GM18519 (cell line): ENCODE measurements at regions not wholly inside any gene's neighbourhood (a gene's known extent, or its start where the extent isn't known, plus 50 kb on each side); places are given as distances from the start of the nearest gene placed in this dataset.

Experiments used
- ATAC-seq: cut with Tn5 transposase; IDR thresholded peaks from one replicate; pipeline ENCODE4 v1.9.1; 2021; ENCODE audit warnings: mild to moderate bottlenecking, moderate library complexity; ENCODE audit not compliant: unreplicated experiment, low FRiP score

- no peak for ATAC-seq
Observed at GRCh38 chr15:47445723-47446392, 271.4 kb upstream of the SEMA6D start.

GRCh38 chr15:47460795-47461573, 256.3 kb upstream of the SEMA6D start:
- ATAC-seq, result no peak

GRCh38 chr15:47461652-47462141, 255.6 kb upstream of the SEMA6D start:
- no peak for ATAC-seq

DNA sequence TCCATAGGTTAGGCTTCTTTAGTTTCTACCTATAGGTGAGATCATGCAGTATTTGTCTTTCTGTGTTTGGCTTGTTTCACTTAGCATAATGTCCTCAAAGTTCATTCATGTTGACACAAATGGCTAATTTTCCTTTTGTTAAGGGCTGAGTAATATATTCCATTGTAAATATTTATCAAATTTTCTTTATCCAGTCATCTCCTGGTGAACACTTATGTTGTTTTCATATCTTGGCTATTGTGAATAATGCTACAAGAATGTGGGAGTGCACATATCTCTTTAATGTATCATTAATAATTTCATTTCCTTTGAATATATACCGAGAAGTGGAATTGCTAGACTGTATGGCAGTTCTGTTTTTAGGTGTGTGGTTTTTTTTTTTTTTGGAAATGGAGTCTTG, 250.9 kb upstream of the SEMA6D start:
- no peak for ATAC-seq

DNA sequence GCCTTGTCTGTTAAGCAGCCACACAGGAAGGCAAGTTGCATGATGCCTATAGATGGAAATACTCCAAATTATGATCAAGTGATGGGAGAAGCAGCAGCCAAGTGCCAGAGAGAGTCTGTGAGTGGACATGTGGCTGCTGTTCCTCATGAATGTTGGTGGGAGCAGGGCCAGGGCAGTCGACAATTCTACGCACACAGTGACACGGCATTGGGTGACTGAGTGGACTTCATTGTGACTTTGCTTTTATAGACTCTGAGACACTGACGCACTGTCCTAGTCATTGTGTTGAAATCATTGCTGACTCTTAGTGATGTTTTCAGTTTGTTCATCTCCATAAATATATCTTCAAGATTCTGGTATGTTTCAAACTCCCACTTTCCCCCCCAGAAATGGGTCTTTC, 246.3 kb upstream of the SEMA6D start:
- ATAC-seq, result no peak

DNA sequence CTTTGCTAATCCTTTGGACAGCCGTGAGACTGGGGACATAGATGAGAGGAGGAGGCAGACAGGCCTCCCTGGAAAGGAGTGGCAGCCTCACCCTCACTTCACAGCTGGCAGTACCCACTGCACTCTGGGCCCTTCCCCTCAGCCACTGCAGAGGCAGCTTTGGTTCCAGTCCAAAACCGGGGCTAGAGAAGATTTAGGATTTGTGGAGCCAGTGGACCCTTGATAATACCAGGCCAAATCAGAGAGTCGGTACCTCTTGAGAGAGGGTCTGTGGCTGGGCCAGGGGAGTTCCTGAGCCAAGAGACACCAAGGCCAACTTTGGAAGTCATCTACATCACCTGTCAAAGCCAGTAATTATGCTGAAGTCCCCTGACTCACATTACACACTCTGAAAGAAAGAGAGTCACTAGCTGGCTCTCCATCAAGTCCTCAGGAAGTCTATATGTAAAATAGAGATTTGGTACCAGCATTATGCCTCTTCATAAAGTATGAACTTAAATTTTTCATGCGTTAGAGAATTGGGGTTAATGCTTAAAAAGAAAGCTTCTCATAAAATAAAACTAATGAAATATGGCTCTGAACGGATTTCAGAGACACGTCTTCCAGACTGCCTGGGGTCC, 244.1 kb upstream of the SEMA6D start:
- ATAC-seq, result no peak

GRCh38 chr15:47473832-47474231, 243.5 kb upstream of the SEMA6D start:
- no peak for ATAC-seq

DNA sequence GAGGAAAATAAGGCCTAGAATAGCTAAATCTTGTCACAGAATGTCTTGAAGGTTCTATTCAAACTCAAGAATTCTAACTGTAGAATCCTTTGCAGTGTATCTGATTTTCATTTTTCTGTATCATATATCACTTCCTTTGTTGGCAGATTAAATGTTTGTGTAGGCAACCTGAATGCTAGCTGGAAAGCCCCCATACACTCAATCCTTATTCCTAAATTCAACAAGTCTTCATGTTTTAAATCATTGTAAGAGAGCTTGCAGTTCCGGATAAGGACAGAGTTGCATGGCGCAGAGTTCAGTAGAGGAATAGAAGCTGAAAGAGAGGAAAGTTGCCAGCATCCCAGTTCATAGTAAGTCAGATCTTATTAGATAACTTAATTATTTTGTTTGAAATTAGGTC, 242.0 kb upstream of the SEMA6D start:
- no peak for ATAC-seq

- ATAC-seq, result no peak
Observed at GRCh38 chr15:47477341-47477740, 240.0 kb upstream of the SEMA6D start.

DNA sequence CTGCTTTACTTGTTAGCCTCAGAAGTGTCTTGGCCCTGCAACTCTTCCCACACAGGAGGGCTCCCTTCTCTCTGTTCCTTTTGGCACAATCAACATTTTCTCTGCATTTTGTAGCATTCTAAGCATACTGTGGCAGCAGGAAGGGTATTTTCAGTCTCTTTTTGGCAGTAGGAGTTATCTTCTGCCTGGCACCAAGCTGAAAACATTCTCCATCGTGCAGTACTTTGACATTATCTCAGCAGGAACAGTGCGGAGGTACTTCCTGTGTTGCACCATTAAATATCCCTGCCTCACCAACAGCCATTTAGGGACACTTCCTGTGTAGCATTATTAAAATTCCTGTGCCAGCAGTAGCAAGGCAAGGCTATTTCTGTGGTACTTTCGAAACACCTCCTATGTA, 233.2 kb upstream of the SEMA6D start:
- no peak for ATAC-seq

GRCh38 chr15:47484997-47485396, 232.3 kb upstream of the SEMA6D start:
- no peak for ATAC-seq

DNA sequence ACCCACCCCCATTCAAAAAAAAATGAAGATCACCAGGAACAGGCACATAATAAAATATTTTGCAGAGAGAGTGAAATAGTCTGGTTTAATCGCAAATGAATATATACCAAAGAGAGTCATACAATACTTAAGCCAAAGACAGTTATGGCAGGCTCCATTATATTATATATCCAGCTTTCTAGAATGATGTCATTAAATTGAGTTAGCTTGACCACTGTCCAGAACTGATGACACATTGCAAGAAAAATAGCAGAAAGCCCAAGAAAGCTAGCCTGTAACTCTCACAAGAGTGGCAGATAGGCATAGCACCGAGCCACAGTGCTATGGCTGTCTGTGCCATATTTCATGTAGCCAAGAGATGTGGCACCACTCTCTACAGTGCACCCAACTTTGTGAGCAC, 231.9 kb upstream of the SEMA6D start:
- ATAC-seq, result no peak

DNA sequence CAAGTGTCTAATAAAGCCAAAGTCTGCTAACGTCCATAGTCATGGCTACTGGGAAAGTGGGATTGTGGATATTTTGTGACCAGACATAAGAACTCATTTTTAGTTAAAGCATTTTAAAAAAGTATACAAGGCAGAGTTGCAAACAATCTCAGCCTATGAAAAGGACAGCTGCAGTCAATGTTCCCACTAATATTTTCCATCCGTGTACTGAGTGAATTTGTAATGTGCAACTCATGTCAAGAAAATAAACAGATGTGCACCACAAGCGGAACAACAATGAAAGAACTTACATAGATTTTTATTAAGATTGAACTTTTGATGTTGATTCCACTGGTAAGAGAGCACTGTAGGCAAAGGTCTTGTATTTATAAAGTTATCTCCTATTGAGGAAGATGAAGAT, 231.3 kb upstream of the SEMA6D start:
- ATAC-seq, result no peak

GRCh38 chr15:47492195-47492594, 225.1 kb upstream of the SEMA6D start:
- ATAC-seq, result no peak

- ATAC-seq, result no peak
Observed at GRCh38 chr15:47493357-47494247, 223.7 kb upstream of the SEMA6D start.

GRCh38 chr15:47496343-47497185, 220.7 kb upstream of the SEMA6D start:
- ATAC-seq, result no peak

- no peak for ATAC-seq
Observed at GRCh38 chr15:47500842-47501241, 216.5 kb upstream of the SEMA6D start.

DNA sequence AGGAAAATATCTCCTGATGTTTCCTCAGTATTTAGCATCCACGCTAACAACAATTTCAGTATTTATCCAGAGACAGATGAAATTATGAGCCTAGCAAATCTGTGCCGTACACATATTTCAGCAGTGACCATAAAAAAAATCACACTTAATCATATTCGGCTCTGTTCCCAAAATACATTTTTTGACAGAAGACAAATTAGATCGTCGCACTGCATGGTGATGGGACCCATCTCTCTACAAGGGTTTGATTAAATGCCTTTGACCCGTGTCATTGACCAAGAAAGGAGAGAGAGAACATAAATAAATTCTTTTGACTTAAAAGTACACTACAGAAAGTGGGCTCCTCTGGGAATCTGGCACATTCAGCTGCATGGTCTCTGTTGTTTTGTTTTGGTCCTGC, 215.3 kb upstream of the SEMA6D start:
- no peak for ATAC-seq

- ATAC-seq, result no peak
Observed at GRCh38 chr15:47503876-47504275, 213.4 kb upstream of the SEMA6D start.
